ENCODE measurements at regions not wholly inside any gene's neighbourhood (a gene's known extent, or its start where the extent isn't known, plus 50 kb on each side); places are given as distances from the start of the nearest gene placed in this dataset.

DNA sequence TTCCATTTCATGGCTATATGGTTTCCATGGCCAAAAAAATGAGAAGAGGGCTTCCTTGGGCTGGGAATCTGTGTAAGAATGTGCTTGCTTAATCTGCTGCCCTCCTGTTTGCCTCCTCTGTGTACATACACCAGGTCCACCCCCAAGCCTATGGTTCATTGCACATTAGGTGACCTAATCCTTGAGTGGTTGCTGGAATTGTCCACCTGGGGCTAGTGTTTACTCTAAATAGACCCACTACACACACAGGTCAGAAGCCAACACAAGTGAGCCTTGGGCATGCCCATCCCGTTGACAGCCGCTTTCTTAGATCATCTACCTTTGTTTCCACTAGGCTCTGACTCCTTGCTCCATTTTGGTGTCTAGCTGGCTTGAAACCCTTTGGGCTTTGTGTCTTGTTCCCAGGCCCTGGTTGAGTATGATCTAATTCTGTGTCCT is 59.2 kb upstream of the ATL2 start:
- TF ChIP-seq, protein P1, sequence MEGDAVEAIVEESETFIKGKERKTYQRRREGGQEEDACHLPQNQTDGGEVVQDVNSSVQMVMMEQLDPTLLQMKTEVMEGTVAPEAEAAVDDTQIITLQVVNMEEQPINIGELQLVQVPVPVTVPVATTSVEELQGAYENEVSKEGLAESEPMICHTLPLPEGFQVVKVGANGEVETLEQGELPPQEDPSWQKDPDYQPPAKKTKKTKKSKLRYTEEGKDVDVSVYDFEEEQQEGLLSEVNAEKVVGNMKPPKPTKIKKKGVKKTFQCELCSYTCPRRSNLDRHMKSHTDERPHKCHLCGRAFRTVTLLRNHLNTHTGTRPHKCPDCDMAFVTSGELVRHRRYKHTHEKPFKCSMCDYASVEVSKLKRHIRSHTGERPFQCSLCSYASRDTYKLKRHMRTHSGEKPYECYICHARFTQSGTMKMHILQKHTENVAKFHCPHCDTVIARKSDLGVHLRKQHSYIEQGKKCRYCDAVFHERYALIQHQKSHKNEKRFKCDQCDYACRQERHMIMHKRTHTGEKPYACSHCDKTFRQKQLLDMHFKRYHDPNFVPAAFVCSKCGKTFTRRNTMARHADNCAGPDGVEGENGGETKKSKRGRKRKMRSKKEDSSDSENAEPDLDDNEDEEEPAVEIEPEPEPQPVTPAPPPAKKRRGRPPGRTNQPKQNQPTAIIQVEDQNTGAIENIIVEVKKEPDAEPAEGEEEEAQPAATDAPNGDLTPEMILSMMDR (conservative IDR thresholded peaks at IDR 0.05) = no peak
- TF ChIP-seq EZH2 (IDR thresholded peaks at IDR 0.05; ENCODE audit: low read depth) = no peak

Data from PC-9 (cell line).